ENCODE measurements at regions not wholly inside any gene's neighbourhood (a gene's known extent, or its start where the extent isn't known, plus 50 kb on each side); places are given as distances from the start of the nearest gene placed in this dataset.
"Not testable (repeated sequence)": the region's sequence is repeated elsewhere in the genome, so short reads cannot be mapped to it uniquely, and the experiment has no call there.

DNA sequence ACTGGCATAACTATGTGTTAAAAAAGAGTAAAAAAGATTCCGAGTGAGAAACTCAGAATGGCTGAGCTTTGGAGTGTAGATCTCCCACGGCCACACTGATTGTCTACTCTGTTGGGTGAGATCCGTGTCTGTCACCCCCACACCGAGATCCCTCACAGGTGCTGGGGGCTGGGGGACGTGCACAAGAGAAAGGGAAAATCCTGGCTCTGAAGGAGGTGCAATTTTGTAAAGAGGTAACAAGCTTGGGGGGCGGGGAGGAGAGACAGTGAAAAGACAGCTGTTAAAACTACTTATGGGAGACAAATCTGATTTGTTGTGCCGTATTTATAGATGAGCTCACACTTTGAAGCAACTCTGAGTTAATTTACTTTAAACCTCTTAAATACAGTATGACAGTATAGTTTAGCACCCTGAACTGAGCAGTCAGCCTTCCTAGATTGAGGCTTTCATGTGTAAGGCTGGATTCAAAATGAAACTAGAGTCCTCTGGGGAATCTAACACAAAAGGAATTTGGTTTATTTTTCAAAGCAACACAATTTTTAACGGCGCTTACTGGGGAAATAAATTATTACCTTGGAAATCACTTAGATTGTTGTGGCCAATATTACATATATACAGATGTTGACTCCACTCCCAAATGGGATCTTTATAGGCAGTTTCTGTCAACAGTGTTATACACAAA is 167.4 kb upstream of the RGS6 start:
- no peak for DNase-seq

GRCh38 chr14:71765505-71765904 is 166.7 kb upstream of the RGS6 start:
- DNase-seq: no peak

- no peak for DNase-seq
These were observed 161.8 kb upstream of the RGS6 start for GRCh38 chr14:71770431-71770830.

GRCh38 chr14:71771421-71771820 is 160.8 kb upstream of the RGS6 start:
- not testable (repeated sequence) for DNase-seq

- DNase-seq: not testable (repeated sequence)
These were observed 160.2 kb upstream of the RGS6 start for GRCh38 chr14:71771996-71772395.

GRCh38 chr14:71773898-71774481 is 158.2 kb upstream of the RGS6 start:
- no peak for DNase-seq

DNA sequence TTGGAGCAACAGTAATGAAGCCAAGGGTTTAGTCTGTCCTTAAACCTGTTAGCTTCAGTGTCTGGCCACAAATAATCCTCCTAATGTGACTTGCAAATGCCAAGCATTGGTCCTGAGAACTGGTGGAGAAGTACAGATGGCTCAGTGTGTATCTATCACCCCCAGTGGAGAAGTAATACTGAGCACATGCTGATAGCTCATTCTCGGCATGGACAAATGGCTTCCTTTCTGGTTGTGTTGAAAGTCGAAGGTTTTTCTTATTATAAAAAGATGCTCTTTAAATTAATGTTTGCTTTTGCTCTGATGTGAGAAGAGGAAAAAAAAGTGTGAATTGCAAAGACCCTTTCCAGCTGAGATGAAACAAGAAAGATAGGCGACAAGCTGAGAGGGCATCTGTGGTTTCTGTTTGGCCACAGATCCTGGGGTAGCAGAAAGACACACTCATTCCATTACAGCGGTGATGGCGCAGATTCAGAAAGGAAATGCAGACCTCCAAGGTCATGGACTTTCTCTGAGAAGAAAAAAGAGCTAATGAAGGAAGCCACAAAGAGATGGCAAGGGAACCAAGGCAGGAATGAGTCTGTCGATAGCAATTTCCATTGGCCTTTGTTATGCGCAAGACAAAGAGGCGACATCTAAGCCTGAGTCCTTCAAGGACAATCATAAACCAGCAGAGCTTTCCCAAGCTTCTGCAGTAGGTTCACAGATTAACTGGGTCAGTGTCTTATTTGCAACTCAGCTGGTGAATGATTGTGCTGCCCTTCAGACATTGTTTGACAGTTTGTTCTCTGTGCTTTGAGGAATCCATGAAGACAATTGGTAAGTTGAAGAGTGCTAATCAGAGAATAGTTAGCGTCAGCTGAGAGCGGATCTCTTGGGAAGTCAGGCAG is 155.5 kb upstream of the RGS6 start:
- peak; percentile 15 for DNase-seq

- no peak for DNase-seq
These were observed 152.2 kb upstream of the RGS6 start for GRCh38 chr14:71780075-71780474.

DNA sequence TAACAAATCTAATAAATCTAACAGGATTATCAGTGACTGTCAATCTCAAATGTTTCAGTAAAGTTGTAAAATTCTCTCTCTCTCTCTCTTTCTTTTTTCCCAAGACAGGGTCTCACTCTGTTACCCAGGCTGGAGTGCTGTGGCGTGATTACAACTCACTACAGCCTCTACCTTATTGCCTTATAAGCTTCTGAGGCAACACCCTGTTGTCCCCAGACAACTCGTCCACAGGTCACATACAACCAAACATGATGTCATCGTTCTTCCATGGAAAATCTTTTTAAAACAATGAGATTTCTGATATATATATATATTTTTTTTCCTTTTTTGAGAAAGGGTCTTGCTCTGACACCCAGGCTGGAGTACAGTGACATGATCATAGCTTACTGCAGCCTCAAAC is 151.4 kb upstream of the RGS6 start:
- DNase-seq: no peak

GRCh38 chr14:71783088-71783487 is 149.1 kb upstream of the RGS6 start:
- DNase-seq: no peak

DNA sequence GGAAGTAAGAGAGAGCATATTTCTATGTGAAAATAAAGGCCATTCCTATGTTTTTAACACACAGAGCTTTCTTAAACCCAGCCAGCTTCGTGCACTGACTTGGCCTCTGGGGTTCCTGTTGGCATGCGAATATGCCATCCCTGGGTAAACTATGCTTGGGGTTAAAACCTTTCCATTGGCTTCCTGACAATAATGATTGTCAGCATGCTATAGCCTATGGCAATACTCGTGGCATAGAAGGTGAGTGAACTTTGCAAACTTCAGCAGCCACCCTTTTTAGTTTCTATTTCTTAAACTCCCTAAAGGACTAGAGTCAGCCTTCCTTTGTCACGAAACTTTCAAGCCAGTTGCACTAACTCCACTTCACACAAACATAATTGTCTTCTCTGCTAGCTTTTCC is 148.4 kb upstream of the RGS6 start:
- no peak for DNase-seq

- DNase-seq: no peak
These were observed 143.2 kb upstream of the RGS6 start for GRCh38 chr14:71789005-71789404.

GRCh38 chr14:71799841-71800240 is 132.4 kb upstream of the RGS6 start:
- DNase-seq: no peak

DNA sequence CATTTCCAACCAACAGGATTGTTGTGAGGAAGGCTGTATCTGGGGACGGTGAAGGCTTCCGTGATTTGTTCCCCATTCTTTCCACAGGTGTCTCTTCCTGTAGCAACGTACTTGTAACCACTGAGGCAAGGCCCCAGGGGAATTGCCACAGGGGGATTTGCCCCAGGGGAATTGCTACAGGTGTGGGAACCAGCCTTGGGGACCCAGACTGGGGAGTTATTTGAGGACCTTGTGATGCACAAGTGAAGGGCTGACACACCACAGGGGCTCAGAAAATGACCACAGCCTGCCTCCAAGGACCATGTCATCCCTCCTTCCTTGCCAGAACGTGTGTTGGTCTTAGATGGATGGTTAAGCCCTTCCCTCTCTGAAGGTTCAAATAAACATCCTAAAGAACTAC is 131.4 kb upstream of the RGS6 start:
- DNase-seq: no peak

DNA sequence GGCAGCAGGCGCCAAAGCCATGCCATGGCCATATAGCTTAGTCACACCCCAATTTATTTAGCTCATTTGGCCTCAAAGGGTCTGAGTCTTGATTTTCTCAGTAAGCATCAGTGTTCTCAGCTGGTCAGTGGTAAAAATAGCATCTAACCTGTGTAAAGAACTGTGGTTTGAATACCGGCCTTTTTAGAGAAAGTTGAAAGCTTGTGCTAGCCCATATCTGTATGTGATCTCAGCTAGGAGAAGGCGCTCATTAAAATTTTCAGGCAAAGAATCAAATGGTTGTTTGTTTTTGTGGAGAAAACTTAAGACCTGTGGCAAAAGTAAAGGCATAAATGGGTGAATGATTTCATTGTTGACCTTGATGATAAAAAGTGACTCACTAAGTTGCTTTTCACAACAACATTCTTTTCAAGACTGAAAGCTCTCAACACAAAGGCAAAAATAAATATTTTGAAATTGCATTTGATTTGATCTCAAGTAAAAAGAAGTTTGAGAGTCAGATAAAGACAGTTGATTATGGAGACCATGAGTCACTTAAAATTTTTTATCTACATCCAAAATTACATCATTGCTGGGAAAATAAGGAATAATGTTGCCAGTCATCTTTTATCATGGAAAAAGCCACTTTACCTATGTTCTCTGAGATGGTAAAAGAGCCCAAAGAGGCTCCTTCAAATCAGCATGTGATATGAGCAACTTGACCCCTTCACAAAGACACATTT is 128.5 kb upstream of the RGS6 start:
- no peak for DNase-seq

DNA sequence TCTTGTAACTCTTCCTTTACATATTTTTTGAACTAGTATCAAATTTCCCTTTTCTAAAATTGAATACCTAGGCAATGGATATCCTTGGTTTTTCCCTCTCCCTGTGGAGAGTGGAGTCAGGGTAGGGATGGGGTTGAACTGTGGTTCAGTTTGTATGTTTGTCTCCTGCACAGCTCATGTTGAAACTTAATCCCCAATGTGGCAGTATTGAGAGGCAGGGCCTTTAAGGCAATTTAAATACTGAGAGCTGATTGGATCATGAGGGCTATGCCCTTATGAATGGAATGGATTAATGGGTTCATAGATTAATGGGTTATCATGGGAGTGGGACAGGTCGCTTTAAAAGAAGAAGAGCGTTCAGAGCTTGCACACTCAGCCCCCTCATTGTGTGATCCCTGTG is 127.2 kb upstream of the RGS6 start:
- no peak for DNase-seq

- DNase-seq: not testable (repeated sequence)
These were observed 125.2 kb upstream of the RGS6 start for GRCh38 chr14:71807049-71807448.

DNA sequence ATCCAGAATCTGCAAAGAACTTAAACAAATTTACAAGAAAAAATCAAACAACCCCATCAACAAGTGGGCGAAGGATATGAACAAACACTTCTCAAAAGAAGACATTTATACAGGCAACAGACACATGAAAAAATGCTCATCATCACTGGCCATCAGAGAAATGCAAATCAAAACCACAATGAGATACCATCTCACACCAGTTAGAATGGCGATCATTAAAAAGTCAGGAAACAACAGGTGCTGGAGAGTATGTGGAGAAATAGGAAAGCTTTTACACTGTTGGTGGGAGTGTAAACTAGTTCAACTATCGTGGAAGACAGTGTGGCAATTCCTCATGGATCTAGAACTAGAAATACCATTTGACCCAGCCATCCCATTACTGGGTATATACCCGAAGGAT is 121.4 kb upstream of the RGS6 start:
- not testable (repeated sequence) for DNase-seq

DNA sequence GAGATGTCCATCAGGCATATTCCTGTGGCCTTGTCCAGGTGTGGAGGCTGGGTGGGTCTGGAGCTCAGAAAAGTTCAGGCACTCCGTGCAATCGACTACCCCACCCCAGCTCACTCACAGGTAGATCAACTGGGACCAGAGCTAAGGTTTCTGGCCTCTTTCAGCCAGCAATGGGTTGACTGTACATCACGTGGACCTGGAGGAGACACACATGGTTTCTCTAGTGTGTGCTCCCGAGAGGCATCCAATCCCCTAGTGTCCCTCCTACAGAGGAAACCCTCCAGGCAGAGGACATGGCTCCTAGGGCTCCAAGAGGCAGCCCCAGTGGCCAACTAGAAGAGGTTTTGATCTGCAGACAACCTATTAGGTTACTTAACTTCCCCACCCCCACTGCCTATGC is 119.5 kb upstream of the RGS6 start:
- no peak for DNase-seq

DNA sequence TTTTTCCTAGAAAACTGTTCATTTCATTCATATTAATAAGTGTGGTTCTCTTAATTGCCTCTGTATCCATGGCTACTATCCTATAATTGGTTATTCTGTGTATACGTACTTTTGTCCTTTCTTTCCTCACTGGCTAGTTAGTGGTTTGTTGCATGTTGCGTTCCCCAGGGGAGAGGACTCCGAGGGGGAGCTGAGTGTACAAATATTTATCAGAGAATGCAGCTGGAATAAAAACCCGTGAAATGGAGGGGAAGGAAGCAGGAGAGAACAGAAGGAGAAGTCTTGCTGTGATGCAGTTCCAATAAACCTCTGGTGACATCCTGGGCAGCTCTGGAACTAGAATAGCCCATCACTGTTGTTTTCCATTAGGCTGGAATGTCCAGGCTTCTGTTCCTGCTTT is 117.1 kb upstream of the RGS6 start:
- DNase-seq: no peak

- DNase-seq: no peak
These were observed 107.4 kb upstream of the RGS6 start for GRCh38 chr14:71824816-71825215.

GRCh38 chr14:71833476-71833875 is 98.8 kb upstream of the RGS6 start:
- no peak for DNase-seq
